H1 (cell line): ENCODE measurements at regions not wholly inside any gene's neighbourhood (a gene's known extent, or its start where the extent isn't known, plus 50 kb on each side); places are given as distances from the start of the nearest gene placed in this dataset.

Experiments used
- CTCF ChIA-PET: fragments of 300-600 bp; sonication (Branson Sonifier 250); formaldehyde crosslinking; loops from one replicate; lab custom pipeline; 2021; ENCODE audit not compliant: partially characterized antibody; lab: Charles Lee
- POLR2A ChIA-PET: fragments of 300-600 bp; sonication (Branson Sonifier 250); formaldehyde crosslinking; loops from one replicate; lab custom pipeline; 2021; ENCODE audit warnings: inconsistent platforms; ENCODE audit not compliant: partially characterized antibody; lab: Charles Lee
- DNase-seq, 2 experiments: peaks; one replicate each; pipeline versions ENCODE4 v3.0.0 to v3.0.0-alpha.2; 2010 to 2022; ENCODE audit warnings: low spot score in 2 of 2, low read depth in 1 of 2, mixed read lengths in 1 of 2
- FAIRE-seq: peaks from 2 replicates; lab custom pipeline; 2011; peaks lifted over from hg19 to GRCh38; lab: Jason Lieb, UNC
- H2AFZ ChIP-seq: 2 replicates; pipeline ENCODE4 v1.8.1; 2012; ENCODE audit warnings: low read length, inconsistent platforms
- H2AK5ac ChIP-seq: 2 replicates; pipeline ENCODE4 v1.6.1; 2013; ENCODE audit warnings: low read depth, low read length
- H2BK120ac ChIP-seq: replicated peaks from 2 replicates; pipeline ENCODE3; 2013; ENCODE audit warnings: low read depth, low read length, inconsistent platforms
- H2BK12ac ChIP-seq: 2 replicates; pipeline ENCODE4 v1.6.1; 2013; ENCODE audit warnings: low read depth, low read length
- H2BK15ac ChIP-seq: 2 replicates; pipeline ENCODE4 v1.6.1; 2013; ENCODE audit warnings: low read length
- H2BK20ac ChIP-seq: 2 replicates; pipeline ENCODE4 v1.6.1; 2013; ENCODE audit warnings: low read length
- H2BK5ac ChIP-seq: 2 replicates; pipeline ENCODE4 v1.6.1; 2013; ENCODE audit warnings: low read depth, low read length
- H3K14ac ChIP-seq: 2 replicates; pipeline ENCODE4 v1.6.1; 2013; ENCODE audit warnings: inconsistent platforms; ENCODE audit not compliant: insufficient read length
- H3K18ac ChIP-seq: 2 replicates; pipeline ENCODE4 v1.6.1; 2013; ENCODE audit warnings: low read length; ENCODE audit errors: extremely low read depth
- H3K23ac ChIP-seq: 2 replicates; pipeline ENCODE4 v1.6.1; 2013; ENCODE audit warnings: inconsistent platforms; ENCODE audit not compliant: insufficient read length
- H3K23me2 ChIP-seq: 2 replicates; pipeline ENCODE4 v1.6.1; 2013; ENCODE audit warnings: low read depth, low read length
- H3K27ac ChIP-seq: 2 replicates; pipeline ENCODE4 v1.6.1; 2011; ENCODE audit warnings: low read depth, low read length, inconsistent platforms
- H3K27me3 ChIP-seq, 4 experiments: replicated peaks in 1 of 4; 1 replicate in 1 of 4; 2 replicates in 3 of 4; pipeline versions ENCODE4 v1.6.1 to v1.8.1; 2011 to 2013; ENCODE audit warnings: low read length in 3 of 4, mild to moderate bottlenecking in 3 of 4, inconsistent platforms in 2 of 4, mixed read lengths in 2 of 4, moderate library complexity in 1 of 4; ENCODE audit not compliant: control insufficient read depth in 3 of 4, insufficient read depth in 3 of 4; ENCODE audit errors: extremely low read depth in 1 of 4
- H3K36me3 ChIP-seq, 4 experiments: 2 replicates each; pipeline versions ENCODE4 v1.6.1 to v1.8.1; 2011 to 2013; ENCODE audit warnings: mild to moderate bottlenecking in 4 of 4, low read length in 3 of 4, moderate library complexity in 2 of 4, control low read depth in 1 of 4, inconsistent platforms in 1 of 4; ENCODE audit not compliant: insufficient read depth in 4 of 4, control insufficient read depth in 2 of 4
- H3K4ac ChIP-seq: replicated peaks from 2 replicates; pipeline ENCODE3; 2013; ENCODE audit warnings: low read length, low read depth, mixed read lengths, inconsistent platforms; ENCODE audit not compliant: insufficient read length
- H3K4me1 ChIP-seq, 4 experiments: replicated peaks in 1 of 4; 1 replicate in 1 of 4; 2 replicates in 3 of 4; pipeline versions ENCODE4 v1.6.1 to v1.8.1; 2011 to 2013; ENCODE audit warnings: low read length in 3 of 4, inconsistent platforms in 2 of 4, mixed read lengths in 1 of 4; ENCODE audit not compliant: insufficient read depth in 4 of 4, control insufficient read depth in 3 of 4
- H3K4me2 ChIP-seq, 2 experiments: 2 replicates each; pipeline versions ENCODE4 v1.6.1 to v1.8.1; 2011 to 2013; ENCODE audit warnings: low read depth in 2 of 2, low read length in 2 of 2, control low read depth in 1 of 2, inconsistent platforms in 1 of 2, mild to moderate bottlenecking in 1 of 2; ENCODE audit not compliant: insufficient read depth in 1 of 2
- H3K4me3 ChIP-seq, 4 experiments: fragments of 200-600, 300-600 bp in 1 of 4; sonication (generic), shearing (Covaris generic), sonication (Bioruptor Twin) in 1 of 4; 2 replicates each; pipeline versions ENCODE4 v1.5.1 to v1.8.1; 2011 to 2016; ENCODE audit warnings: low read length in 4 of 4, low read depth in 3 of 4, control low read depth in 2 of 4, inconsistent platforms in 2 of 4, mild to moderate bottlenecking in 2 of 4, mixed read lengths in 1 of 4, moderate library complexity in 1 of 4; ENCODE audit not compliant: insufficient read depth in 2 of 4; ENCODE audit errors: extremely low read depth in 1 of 4
- H3K56ac ChIP-seq: replicated peaks from 2 replicates; pipeline ENCODE3; 2013; ENCODE audit warnings: low read depth, mild to moderate bottlenecking, mixed read lengths, low read length, inconsistent platforms; ENCODE audit not compliant: insufficient read length
- H3K79me1 ChIP-seq: 2 replicates; pipeline ENCODE4 v1.6.1; 2013; ENCODE audit warnings: low read depth, low read length, control low read depth
- H3K79me2 ChIP-seq, 2 experiments: 2 replicates each; pipeline versions ENCODE4 v1.6.1 to v1.8.1; 2012 to 2013; ENCODE audit warnings: low read length in 2 of 2, mild to moderate bottlenecking in 2 of 2, inconsistent platforms in 1 of 2; ENCODE audit not compliant: insufficient read depth in 2 of 2, control insufficient read depth in 1 of 2
- H3K9ac ChIP-seq, 4 experiments: replicated peaks in 1 of 4; 1 replicate in 1 of 4; 2 replicates in 3 of 4; pipeline versions ENCODE4 v1.6.1 to v1.8.1; 2011 to 2013; ENCODE audit warnings: low read depth in 3 of 4, low read length in 3 of 4, control low read depth in 2 of 4, mild to moderate bottlenecking in 2 of 4, moderate library complexity in 2 of 4, inconsistent platforms in 1 of 4; ENCODE audit errors: extremely low read depth in 1 of 4
- H3K9me3 ChIP-seq, 2 experiments: 2 replicates each; pipeline versions ENCODE4 v1.6.1 to v1.8.1; 2012 to 2013; ENCODE audit warnings: mild to moderate bottlenecking in 2 of 2, moderate library complexity in 2 of 2, control low read depth in 1 of 2, inconsistent platforms in 1 of 2, low read depth in 1 of 2, low read length in 1 of 2, mixed read lengths in 1 of 2; ENCODE audit not compliant: insufficient read depth in 2 of 2
- H4K20me1 ChIP-seq, 2 experiments: replicated peaks in 1 of 2; 2 replicates each; pipeline versions ENCODE3 to v1.8.1; 2011 to 2013; ENCODE audit warnings: inconsistent platforms in 2 of 2, low read length in 2 of 2, mild to moderate bottlenecking in 1 of 2; ENCODE audit not compliant: insufficient read depth in 2 of 2, control insufficient read depth in 1 of 2
- H4K5ac ChIP-seq: 2 replicates; pipeline ENCODE4 v1.6.1; 2013; ENCODE audit warnings: low read length, low read depth, mixed read lengths, inconsistent platforms; ENCODE audit not compliant: insufficient read length
- H4K8ac ChIP-seq: 2 replicates; pipeline ENCODE4 v1.8.0; 2013; ENCODE audit warnings: mild to moderate bottlenecking, moderate library complexity, low read length, inconsistent platforms; ENCODE audit not compliant: insufficient read depth; ENCODE audit errors: extremely low read depth
- H4K91ac ChIP-seq: replicated peaks from 2 replicates; pipeline ENCODE3; 2013; ENCODE audit warnings: low read length, mixed read lengths, inconsistent platforms; ENCODE audit not compliant: insufficient read length
- ATF3 ChIP-seq: IDR thresholded peaks from 2 replicates; pipeline ENCODE4 v1.6.1; 2011; ENCODE audit warnings: low read depth, mild to moderate bottlenecking, low read length; ENCODE audit not compliant: insufficient read depth
- CTCF ChIP-seq, 3 experiments: IDR thresholded peaks; 1 replicate in 2 of 3; 2 replicates in 1 of 3; pipeline versions ENCODE4 v1.5.1 to v1.6.1; 2011; ENCODE audit warnings: low read length in 3 of 3, mild to moderate bottlenecking in 3 of 3, inconsistent platforms in 2 of 3, low read depth in 1 of 3, moderate library complexity in 1 of 3; ENCODE audit not compliant: insufficient read depth in 1 of 3; ENCODE audit errors: control extremely low read depth in 1 of 3
- KDM1A ChIP-seq: fragments of 200-600, 300-600 bp; sonication (generic); IDR thresholded peaks from 2 replicates; pipeline ENCODE4 v1.7.1; 2016; ENCODE audit warnings: mild to moderate bottlenecking, low read length, borderline replicate concordance
- RAD21 ChIP-seq, 2 experiments: IDR thresholded peaks in 1 of 2; conservative IDR thresholded peaks in 1 of 2; 2 replicates each; pipeline ENCODE4 v1.6.1; 2011; ENCODE audit warnings: low read depth in 2 of 2, low read length in 2 of 2, improper control_type of control experiment in 1 of 2, inconsistent platforms in 1 of 2, mild to moderate bottlenecking in 1 of 2, moderate library complexity in 1 of 2
- SIN3A ChIP-seq, 2 experiments: IDR thresholded peaks in 1 of 2; conservative IDR thresholded peaks in 1 of 2; 2 replicates each; pipeline ENCODE4 v1.6.1; 2011 to 2012; ENCODE audit warnings: low read length in 2 of 2, improper control_type of control experiment in 1 of 2, low read depth in 1 of 2, mild to moderate bottlenecking in 1 of 2
- SUZ12 ChIP-seq: fragments of 200-600 bp; sonication (generic); IDR thresholded peaks from 2 replicates; pipeline ENCODE4 v1.6.1; 2012; ENCODE audit warnings: mild to moderate bottlenecking, inconsistent platforms, low read length, moderate library complexity, mixed read lengths
- TEAD4 ChIP-seq: IDR thresholded peaks from 2 replicates; pipeline ENCODE4 v1.6.1; 2012; ENCODE audit warnings: low read depth, low read length, inconsistent platforms, mixed read lengths
- WGBS, 2 experiments: shearing (Covaris generic) in 1 of 2; methylation state at CpG; one replicate each; pipeline versions ENCODE4 v1.1.6 to v1.1.7; 2013 to 2015; ENCODE audit warnings: low lambda C conversion rate in 2 of 2, mixed read lengths in 2 of 2, inconsistent platforms in 1 of 2, low coverage in 1 of 2, missing lambda C conversion rate in 1 of 2; ENCODE audit not compliant: insufficient replicate concordance in 2 of 2, insufficient coverage in 1 of 2, insufficient read length in 1 of 2; ENCODE audit errors: extremely low coverage in 1 of 2, missing lambda C conversion rate in 1 of 2; 5-methylcytosine and 5-hydroxymethylcytosine counted together

- peak in 1 of 2 experiments; percentile 57 for DNase-seq
- peak overlapping the region; percentile 42 for H4K91ac ChIP-seq
- H2BK120ac ChIP-seq = no peak overlapping the region
- H2BK5ac ChIP-seq = no peak overlapping the region
- H3K4me1 ChIP-seq = peaks cover 1 to 22% (median 9%) of the 10 kb centered on the region in 4 experiments
- no peak overlapping the region for H3K27ac ChIP-seq
- H3K4me2 ChIP-seq = no peak overlapping the region
- 44% methylated on average over 15 of the region's 15 CpGs; no CpG with 5 or more reads in 1 of the 2 experiments for WGBS, 2 experiments
- H3K4ac ChIP-seq = peak overlapping the region; percentile 55
- 0 out of 7 replicates have a peak, but pooled peaks cover 0 to 2% (median 0%) of the 10 kb centered on the region in 4 experiments for H3K27me3 ChIP-seq
- CTCF ChIA-PET = interaction anchor here (0.6 to 6.1 kb wide), 36 partner anchors 9 to 726 kb away, joined by 3 to 79 read pairs (median 6); no protein-coding TSS in a partner anchor
- POLR2A ChIA-PET = no interaction called here
- no peak overlapping the region for H3K23ac ChIP-seq
- H3K79me1 ChIP-seq = no peaks in the 10 kb centered on the region
- H2AK5ac ChIP-seq = 0 out of 2 replicates have a peak overlapping the region, but pooled peaks have one; percentile 40
- no peak overlapping the region for H2BK15ac ChIP-seq
- no peaks in the 10 kb centered on the region for H3K23me2 ChIP-seq
- no peak overlapping the region for H4K5ac ChIP-seq
- H4K20me1 ChIP-seq = no peaks in the 10 kb centered on the region
- H3K18ac ChIP-seq = peak overlapping the region; percentile 88; the same call in 1 of the 2 replicates
- no peaks in the 10 kb centered on the region for H3K9me3 ChIP-seq
- H2BK12ac ChIP-seq = peak overlapping the region; percentile 30; the same call in 1 of the 2 replicates
- no peak overlapping the region for H3K14ac ChIP-seq
- no peak overlapping the region for H3K9ac ChIP-seq
- no peak overlapping the region for H4K8ac ChIP-seq
- H3K36me3 ChIP-seq = no peaks in the 10 kb centered on the region
- H2AFZ ChIP-seq = peak overlapping the region; percentile 86
- no peak overlapping the region; the same call in 1 of the 2 replicates for H2BK20ac ChIP-seq
- FAIRE-seq = no peak
- no peak overlapping the region; a peak in 1 of 8 replicates for H3K4me3 ChIP-seq
- no peak overlapping the region for H3K56ac ChIP-seq
- H3K79me2 ChIP-seq = no peaks in the 10 kb centered on the region
- peak; percentile 18; the same call in 1 of the 2 replicates for TF ChIP-seq TEAD4
- TF ChIP-seq CTCF (IDR thresholded peaks at IDR 0.05; ENCODE audit: control extremely low read depth in 1 of 3, insufficient read depth in 1 of 3, low read depth in 1 of 3, low read length in 3 of 3) = peak; percentile 17 to 72 (median 71)
- TF ChIP-seq SUZ12 = peak; percentile 18; the same call in 1 of the 2 replicates
- peak; percentile 79 to 83 for TF ChIP-seq RAD21 (IDR thresholded peaks at IDR 0.05 in 1 of 2, conservative IDR thresholded peaks at IDR 0.05 in 1 of 2; ENCODE audit: low read depth in 2 of 2, low read length in 2 of 2)
- TF ChIP-seq KDM1A = no peak
- TF ChIP-seq ATF3 = 0 out of 2 replicates have a peak, but pooled peaks have one; percentile 7
- no peak for TF ChIP-seq SIN3A (conservative IDR thresholded peaks at IDR 0.05 in 1 of 2, IDR thresholded peaks at IDR 0.05 in 1 of 2; ENCODE audit: low read depth in 1 of 2, low read length in 2 of 2)
These were observed 58.2 kb upstream of the NKX2-2 start for GRCh38 chr20:21571841-21572690.
